DMS53 treated with DMSO at 0.1 percent for 48 hours (cell line): ENCODE measurements at regions not wholly inside any gene's neighbourhood (a gene's known extent, or its start where the extent isn't known, plus 50 kb on each side); places are given as distances from the start of the nearest gene placed in this dataset.
"Not testable (repeated sequence)": the region's sequence is repeated elsewhere in the genome, so short reads cannot be mapped to it uniquely, and the experiment has no call there.

Experiments
- DNase-seq: peaks from one replicate; lab custom pipeline; 2025; ENCODE audit not compliant: unreplicated experiment; lab: John Stamatoyannopoulos, UW

- DNase-seq = no peak
These were observed 191.2 kb upstream of the PDE10A start for GRCh38 chr6:165854061-165854862.

DNA sequence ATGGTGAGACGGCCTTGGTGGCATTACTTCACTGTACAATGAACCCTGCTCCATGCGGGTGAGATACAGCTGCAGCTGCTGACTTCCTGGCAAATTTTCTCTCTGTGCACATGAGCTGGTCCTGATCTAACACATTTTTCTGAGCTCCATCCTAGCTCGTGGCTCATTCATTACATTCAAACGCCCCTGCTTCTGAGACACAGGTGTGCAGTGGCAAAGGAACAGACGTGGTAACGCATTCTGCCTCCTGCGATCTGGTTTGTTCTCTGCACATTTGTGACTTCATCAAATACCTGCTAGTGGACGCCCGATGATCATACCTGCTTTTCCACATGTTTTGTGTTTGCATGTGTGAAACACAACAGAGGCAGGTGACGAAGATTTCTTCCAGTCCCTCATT, 189.6 kb upstream of the PDE10A start:
- DNase-seq = no peak

DNA sequence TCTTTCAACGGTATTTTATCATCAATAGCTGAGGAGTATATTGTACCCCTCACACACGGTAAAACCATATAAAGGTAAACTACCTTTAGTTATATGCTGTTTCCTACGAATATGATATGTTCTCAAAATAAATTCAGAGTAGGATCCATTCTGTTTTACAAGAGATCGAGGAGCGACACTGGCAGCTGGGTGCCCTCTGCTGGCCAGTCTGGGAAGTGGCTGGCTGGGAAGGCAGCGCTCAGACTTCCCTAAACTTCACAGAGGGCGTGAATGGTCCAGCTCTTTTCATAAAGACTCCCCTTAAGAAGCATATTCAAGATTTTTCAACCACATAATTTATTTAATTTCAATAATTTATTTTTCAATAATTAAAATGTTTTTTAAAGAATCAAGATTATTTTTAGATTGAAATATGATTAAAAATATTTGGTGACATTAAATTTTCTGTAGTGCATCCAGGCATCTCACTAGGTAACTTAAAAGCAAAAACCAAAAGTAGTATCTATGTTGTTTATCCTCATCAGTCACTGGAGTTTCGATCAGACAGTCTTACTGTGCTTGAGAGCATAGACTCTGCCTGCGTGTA, 187.5 kb upstream of the PDE10A start:
- peak; percentile 28 for DNase-seq

GRCh38 chr6:165849534-165850430, 186.7 kb upstream of the PDE10A start:
- no peak for DNase-seq

- DNase-seq = no peak
These were observed 185.0 kb upstream of the PDE10A start for GRCh38 chr6:165848086-165848426.

- DNase-seq = no peak
These were observed 184.5 kb upstream of the PDE10A start for GRCh38 chr6:165847407-165848085.

DNA sequence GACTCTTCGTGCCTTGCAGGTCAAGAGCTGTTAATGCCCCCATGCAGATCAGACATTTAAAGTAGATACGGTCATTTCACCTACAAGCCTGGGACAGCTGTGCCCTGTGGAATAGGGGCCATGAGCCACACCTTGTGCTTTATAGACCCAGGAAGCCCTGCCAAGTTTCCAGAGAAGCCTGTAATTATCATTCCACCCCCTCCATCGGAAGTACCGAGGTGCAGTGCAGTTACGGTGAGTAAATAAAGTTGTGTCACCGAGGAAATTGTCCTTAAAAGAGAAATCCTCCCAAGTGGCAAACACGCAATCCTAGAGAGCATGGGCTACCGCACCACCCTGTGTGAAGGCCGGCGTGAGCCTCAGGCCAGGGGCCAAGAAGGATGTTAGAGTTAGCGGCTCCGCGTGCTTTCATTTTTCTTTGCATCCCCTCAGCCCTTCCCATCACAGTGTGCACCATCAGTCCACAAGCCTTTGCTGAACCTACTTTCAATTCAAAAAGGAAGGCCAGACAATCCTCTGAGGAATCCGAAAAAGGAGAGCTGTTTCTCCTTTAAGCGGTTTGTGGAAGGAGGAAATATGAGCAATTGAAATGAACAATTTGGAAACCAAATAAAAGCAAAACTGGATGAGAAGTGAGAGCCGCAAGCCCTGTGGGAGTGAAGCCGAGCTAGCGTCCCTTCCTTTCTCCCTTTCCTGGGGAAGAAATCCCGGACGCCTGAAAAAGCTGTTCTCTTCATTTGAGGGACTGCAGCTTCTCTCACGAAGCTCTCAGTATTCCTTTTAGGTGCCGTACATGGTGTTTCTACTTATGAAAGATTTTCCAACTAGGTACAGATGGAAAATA, 183.3 kb upstream of the PDE10A start:
- DNase-seq = no peak

- no peak for DNase-seq
These were observed 182.5 kb upstream of the PDE10A start for GRCh38 chr6:165845493-165845892.

DNA sequence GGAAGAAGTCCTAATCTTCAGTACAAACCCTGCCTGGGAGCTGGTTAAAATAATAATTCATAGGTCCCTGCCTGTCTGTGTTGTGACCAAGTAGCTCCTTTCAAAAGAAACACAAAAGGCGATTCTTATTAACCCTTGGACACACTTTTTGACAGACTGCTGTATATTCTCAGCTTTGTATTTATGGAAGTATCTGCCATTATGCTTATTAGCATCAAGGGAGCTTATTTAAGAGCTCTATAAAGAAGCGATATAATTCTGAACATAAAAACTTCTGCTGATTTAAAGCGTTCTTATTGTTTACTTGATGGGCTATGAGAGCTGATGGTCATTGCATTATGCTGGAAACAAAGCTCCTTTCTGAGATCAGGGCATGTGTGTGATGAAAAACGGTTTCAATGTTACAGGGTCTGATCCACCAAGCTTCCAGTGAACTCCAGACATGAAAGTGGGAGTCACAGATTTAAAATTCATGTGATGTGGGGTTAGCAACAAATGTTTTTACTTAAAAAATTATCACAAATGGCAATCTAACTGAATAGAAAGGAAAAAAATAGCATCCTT, 181.8 kb upstream of the PDE10A start:
- DNase-seq = no peak

- DNase-seq = no peak
These were observed 181.2 kb upstream of the PDE10A start for GRCh38 chr6:165844232-165844631.

GRCh38 chr6:165843568-165844113, 180.6 kb upstream of the PDE10A start:
- DNase-seq = no peak

- no peak for DNase-seq
These were observed 180.1 kb upstream of the PDE10A start for GRCh38 chr6:165843121-165843520.

- no peak for DNase-seq
These were observed 179.4 kb upstream of the PDE10A start for GRCh38 chr6:165842281-165842936.

DNA sequence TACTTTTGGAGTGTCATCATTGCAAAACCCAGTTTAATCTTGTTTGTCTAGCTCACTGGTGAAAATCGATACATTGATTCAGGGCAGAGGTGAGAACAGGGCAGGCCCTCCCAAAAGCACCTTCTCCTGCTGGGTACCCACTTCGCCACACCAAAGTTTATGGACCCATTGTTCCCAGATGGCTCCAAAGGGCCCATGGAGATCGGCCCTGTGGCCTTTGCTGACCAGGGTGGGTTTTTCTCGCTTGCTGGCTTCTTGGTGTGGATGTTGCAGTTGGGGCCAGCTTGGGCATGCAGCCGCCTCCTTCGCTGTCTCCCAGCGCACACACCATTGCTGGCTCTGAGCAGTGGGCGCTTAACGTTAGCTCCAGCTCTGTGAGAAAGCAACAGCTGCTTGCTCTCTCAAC, 178.1 kb upstream of the PDE10A start:
- no peak for DNase-seq

DNA sequence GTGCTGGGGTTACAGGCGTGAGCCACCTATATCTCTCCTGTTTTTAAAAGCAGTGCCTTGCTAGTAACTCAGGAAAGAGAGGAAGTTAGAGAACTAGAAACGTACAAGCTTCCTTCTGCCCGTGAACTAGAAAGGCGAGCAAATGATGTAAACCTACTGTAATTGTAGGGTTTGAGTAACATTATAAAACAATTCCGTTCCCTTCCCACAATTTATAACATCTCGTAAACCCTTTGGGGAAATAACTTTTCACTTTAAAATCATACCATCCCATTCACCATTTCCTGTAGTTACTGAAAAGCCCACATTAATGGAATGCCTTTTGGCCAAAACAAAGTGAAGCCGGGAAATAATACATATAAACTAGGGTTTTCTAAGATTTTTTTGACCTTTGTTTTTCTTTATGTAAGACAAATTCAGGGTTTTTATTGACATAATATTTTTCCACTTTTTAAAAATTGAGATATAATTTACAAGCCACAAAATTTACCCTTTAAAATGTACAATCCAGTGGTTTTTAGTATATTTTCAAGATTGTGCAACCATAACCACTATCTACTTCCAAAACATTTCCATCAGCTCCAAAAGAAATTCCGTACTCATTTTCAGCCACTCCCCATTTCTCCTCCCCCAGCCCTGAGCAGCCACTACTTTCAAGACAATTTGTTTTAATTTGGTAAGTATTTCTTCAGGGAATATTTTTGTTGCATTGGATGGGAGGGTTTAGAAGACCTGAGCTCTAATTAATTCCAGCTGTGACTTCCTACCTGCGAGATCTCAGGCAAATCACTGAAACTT, 175.1 kb upstream of the PDE10A start:
- DNase-seq = no peak

DNA sequence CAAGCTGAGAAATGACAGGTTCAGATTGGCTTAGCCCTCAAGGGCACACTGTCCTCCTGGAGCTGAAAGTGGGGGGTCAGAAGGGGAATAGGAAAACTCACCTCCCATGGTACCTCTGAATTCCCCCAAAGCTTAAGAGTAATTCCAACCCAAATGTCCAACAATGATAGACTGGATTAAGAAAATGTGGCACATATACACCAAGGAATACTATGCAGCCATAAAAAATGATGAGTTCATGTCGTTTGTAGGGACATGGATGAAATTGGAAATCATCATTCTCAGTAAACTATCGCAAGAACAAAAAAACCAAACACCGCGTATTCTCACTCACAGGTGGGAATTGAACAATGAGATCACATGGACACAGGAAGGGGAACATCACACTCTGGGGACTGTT, 173.6 kb upstream of the PDE10A start:
- not testable (repeated sequence) for DNase-seq

GRCh38 chr6:165835410-165835851, 172.4 kb upstream of the PDE10A start:
- DNase-seq = no peak

- DNase-seq = peak; percentile 94
These were observed 171.7 kb upstream of the PDE10A start for GRCh38 chr6:165834613-165835259.
